SHP77 (cell line): ENCODE measurements at regions not wholly inside any gene's neighbourhood (a gene's known extent, or its start where the extent isn't known, plus 50 kb on each side); places are given as distances from the start of the nearest gene placed in this dataset.

Experiments used
- DNase-seq, 2 experiments: peaks; one replicate each; lab custom pipeline; 2025; lab: John Stamatoyannopoulos, UW

- DNase-seq: no peak
Measured at GRCh38 chr7:31456646-31457368, 57.1 kb upstream of the ITPRID1 start.

- no peak for DNase-seq
Measured at GRCh38 chr7:31457551-31457950, 56.3 kb upstream of the ITPRID1 start.

GRCh38 chr7:31458203-31458602 is 55.7 kb upstream of the ITPRID1 start:
- no peak for DNase-seq

- DNase-seq: no peak
Measured at GRCh38 chr7:31462636-31463035, 51.3 kb upstream of the ITPRID1 start.
